GM18511 (cell line): ENCODE measurements at regions not wholly inside any gene's neighbourhood (a gene's known extent, or its start where the extent isn't known, plus 50 kb on each side); places are given as distances from the start of the nearest gene placed in this dataset.

Experiments
- ATAC-seq: cut with Tn5 transposase; IDR thresholded peaks from one replicate; pipeline ENCODE4 v1.9.1; 2021; ENCODE audit warnings: mild to moderate bottlenecking, moderate library complexity; ENCODE audit not compliant: unreplicated experiment

GRCh38 chr20:40103420-40103819 is 585.6 kb downstream of the MAFB start:
- ATAC-seq, result no peak

GRCh38 chr20:40101560-40101959 is 587.5 kb downstream of the MAFB start:
- no peak for ATAC-seq

DNA sequence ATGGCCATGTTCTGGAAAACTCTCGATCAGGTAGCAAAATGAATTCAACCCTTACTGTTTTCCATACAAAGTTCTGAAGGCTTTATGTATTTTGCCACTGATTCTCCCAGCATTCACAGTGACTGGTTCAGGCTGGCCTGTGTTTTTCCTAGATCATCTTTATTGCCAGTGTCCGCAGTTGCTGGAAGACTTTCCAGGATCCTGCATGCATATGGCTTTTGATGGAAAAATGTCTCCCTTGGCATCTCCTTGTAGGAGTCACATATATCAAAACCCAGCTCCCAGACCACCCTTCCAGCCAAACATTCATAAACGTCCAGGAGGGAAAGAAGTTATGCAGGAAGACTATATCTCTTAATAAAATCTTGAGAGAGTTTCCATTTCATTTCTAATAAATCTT is 588.8 kb downstream of the MAFB start:
- ATAC-seq, result no peak

GRCh38 chr20:40090236-40090635 is 598.8 kb downstream of the MAFB start:
- no peak for ATAC-seq

GRCh38 chr20:40087496-40087895 is 601.5 kb downstream of the MAFB start:
- no peak for ATAC-seq

GRCh38 chr20:40085513-40085912 is 603.5 kb downstream of the MAFB start:
- ATAC-seq, result no peak

GRCh38 chr20:40082436-40082835 is 606.6 kb downstream of the MAFB start:
- ATAC-seq, result peak; percentile 30

DNA sequence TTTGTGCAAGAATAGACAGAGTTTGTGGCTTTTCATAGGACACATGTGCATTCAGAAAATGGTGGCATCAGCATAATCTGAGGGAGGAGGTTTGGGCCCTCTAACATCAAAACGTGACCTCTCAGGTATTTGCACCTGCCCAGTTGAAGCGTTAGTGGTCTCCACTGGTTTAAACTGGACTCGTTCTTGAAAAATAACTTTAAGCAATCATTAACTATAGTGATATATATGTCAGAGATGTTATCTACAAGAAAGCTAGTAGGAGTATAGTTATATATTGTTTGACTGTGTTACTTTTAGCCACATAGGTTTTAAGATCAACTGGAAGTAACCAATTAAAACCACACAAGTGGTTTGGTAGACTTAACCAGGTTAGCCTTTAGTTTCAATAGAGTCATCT is 607.4 kb downstream of the MAFB start:
- peak; percentile 64 for ATAC-seq

DNA sequence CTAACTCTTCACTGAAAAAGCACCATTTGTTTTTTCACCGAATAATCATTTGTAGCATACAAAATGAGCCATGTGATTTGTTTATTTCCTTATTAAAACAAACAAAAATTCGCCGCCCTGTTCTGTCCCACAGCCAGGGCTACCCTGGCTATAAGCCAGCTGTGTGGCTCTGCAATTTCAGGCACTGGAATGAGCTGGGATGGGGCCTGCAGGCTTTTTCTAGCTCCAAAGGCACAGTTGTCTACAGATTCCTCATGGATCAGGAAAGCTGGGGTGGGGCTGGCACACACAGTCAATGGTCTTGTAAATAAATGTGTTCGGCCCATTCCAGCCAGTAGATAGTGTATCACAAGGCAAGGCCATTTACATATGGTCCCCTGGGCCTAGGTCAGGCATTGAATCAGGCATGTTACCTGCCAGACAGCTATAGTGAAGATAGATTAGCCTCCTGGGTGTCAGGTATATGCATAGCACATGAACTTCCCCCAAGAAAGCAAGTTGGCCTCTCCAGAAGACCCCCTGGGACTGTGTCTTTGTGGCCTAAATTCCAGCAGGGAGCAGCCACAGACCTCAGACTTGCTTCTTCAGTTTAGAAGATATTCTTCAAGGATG is 608.9 kb downstream of the MAFB start:
- ATAC-seq, result no peak

DNA sequence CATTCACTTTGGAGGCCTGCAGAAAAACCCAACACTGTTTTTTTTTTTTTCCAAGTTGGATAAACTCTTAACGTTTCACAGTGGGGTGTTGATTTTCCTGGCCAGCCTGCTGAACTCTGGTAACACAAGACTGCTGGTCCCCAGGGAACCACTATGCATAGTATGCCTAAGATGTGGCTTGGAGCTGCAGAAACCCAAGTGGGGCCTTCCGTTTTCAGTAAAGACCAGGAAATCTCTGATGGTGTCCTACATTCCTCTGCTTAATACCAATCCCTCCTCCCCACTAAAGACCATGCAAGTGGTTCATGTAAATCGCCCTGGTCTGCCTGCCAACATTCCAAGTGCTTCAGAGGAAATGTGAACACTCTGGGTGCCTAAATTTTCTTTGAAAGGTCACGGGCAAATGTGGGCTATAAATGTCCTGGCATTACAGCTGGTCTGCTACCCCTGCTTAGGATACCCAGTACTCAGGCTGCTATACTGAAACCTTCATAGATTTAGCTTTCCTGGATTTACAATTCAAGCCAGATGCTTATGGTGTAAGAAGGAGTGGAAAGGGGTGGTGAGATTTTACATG is 615.4 kb downstream of the MAFB start:
- no peak for ATAC-seq

GRCh38 chr20:40072907-40073306 is 616.1 kb downstream of the MAFB start:
- no peak for ATAC-seq

GRCh38 chr20:40056171-40056570 is 632.9 kb downstream of the MAFB start:
- no peak for ATAC-seq

DNA sequence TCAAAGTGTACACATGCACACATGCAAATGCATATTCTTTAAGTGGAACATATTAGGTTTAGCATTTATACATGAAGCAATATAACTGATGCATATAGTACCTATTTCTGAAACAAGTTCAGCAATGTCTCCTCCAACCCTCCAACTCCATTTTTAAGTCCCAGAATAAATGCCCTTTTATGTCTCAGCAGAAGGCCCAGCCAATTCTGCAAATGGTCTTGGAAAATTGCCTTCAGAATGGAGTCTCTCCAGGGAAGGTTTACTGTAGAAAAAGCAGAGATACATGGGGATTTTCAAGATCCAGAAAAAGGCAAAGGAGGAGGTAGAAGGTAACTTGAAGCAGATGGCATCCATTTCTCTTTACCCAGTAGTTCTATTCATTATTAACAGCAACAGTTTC is 633.3 kb downstream of the MAFB start:
- no peak for ATAC-seq

GRCh38 chr20:40054311-40054710 is 634.7 kb downstream of the MAFB start:
- ATAC-seq, result no peak

DNA sequence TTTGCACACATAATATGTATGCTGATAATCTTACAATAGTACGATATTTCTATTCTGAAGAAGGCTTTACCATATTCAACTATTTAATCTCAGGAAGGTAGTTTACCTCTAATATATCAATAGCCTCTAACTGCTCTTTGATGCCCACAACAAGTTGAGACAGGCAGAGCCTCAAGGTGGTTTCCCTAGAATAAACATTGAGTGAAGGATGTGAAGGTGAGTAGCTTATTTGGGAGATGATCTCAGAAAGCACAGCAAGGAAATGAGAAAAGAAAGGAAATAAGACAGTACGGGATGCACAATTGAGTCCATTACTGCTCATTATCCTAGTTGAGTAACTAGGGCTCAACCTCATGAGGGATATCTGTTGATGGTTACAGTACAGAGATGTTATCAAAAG is 638.4 kb downstream of the MAFB start:
- ATAC-seq, result no peak

DNA sequence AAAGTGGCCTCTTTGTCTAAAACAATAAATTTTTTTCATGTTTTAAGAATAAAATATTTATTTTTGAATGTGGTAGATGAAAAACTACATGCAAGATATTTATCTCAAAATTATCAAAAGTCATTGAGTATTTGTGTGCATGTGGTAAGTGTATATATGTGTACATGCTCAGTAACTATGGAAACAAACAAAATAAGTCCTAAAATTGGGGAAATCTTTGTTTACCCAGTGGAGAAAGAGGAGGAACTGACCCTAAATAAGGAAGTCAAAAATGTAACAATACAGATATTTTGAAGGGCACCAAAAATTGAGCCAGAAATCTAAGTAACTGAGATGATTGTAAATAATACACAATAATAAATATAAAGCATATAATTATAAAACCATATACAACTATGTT is 639.2 kb downstream of the MAFB start:
- ATAC-seq, result no peak

DNA sequence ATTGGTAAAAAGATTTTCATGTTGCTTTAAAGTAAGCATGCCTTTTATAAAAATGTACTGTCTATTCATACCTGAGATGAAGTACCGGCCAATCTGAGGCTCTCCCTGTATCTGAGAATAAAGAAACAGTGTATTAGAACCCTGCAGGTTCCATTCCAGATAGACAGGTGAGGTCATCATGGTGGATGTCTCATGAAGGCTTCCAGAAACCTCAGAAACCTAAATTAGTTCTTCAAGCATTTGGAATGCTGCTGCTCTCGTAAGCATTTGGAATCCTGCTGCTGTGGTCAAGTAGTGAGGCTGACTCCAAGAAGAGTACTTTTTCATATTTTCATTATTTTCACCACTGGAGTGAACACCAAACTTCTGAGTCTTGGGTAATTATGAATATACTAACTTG is 642.3 kb downstream of the MAFB start:
- ATAC-seq, result no peak

DNA sequence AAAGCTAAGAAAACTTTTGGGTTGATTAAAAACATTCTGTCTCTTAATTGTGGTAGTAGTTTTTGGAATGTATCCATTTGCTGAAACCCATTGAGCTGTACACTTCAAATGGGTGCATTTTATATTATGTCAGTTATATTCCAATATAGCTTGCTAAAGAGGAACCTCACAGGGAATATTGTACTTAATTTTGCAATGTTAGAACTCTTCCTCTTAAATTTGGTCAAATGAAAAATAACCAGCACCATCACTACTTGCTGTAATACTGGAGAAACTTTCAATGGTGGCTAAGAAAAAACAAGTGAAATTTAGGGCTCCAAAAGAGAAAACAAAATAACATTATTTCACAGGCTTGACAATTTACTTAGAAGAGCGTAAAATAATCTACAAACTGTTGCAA is 651.5 kb downstream of the MAFB start:
- ATAC-seq, result no peak

DNA sequence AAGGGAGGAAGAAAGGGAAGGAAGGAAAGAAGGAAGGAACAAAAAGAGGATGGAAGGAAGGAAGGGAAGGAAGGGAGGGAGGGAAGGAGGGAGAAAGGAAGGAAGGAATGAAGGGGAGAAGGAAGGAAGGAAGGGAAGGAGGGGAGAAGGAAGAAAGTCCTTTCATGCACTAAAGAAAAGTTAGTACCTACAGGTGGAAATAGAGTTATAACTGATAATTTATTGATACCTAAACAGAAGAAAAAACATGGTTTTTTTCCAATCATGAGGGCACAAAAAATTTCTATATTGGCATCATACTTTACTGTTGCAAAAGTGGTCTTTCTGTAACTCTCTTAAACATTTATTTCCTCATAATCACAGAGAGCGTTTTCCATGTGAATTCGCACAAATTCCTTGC is 659.4 kb downstream of the MAFB start:
- no peak for ATAC-seq

- ATAC-seq, result no peak
Measured at GRCh38 chr20:40019510-40019909, 669.5 kb downstream of the MAFB start.

- no peak for ATAC-seq
Measured at GRCh38 chr20:40017765-40018164, 671.3 kb downstream of the MAFB start.

GRCh38 chr20:40016890-40017289 is 672.1 kb downstream of the MAFB start:
- ATAC-seq, result no peak

- ATAC-seq, result no peak
Measured at GRCh38 chr20:40016392-40016791, 672.6 kb downstream of the MAFB start.
